ENCODE measurements at regions not wholly inside any gene's neighbourhood (a gene's known extent, or its start where the extent isn't known, plus 50 kb on each side); places are given as distances from the start of the nearest gene placed in this dataset.

DNA sequence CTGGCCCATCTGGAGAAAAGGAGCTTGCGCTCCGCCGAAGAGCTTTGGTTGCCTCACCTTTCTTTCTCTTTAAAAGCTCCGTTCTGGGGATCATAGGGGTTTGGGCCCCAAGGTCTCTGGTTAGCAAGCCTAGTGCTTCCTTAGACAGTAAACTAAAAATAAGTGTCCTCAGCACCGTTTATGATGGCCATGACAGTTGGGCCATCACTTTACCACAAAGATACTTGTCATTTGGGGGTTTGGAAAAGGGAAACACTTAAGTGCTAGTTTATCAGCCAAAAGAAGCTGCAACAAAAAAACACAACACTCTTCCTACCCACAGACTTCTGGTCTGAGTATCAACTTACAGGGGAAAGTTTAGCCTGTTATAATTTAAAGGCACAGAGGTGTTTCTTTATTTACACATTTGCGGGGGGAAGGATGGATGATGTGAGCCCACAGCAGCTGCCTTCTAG, 88.4 kb upstream of the CD44 start:
- H3K27me3 Mint-ChIP-seq (ENCODE audit: unreplicated experiment) = peaks cover 2% of the 10 kb centered on the region
- no peak for TF ChIP-seq CTCF (IDR thresholded peaks at IDR 0.05; ENCODE audit: partially characterized antibody, unreplicated experiment)
- no peak overlapping the region for H3K4me3 Mint-ChIP-seq (ENCODE audit: unreplicated experiment)
- H3K27ac Mint-ChIP-seq (ENCODE audit: unreplicated experiment) = no peak overlapping the region
- H3K36me3 Mint-ChIP-seq (ENCODE audit: unreplicated experiment) = peaks cover 13% of the 10 kb centered on the region
- H3K9me3 Mint-ChIP-seq (ENCODE audit: unreplicated experiment) = no peaks in the 10 kb centered on the region
- no peak for DNase-seq
- no peaks in the 10 kb centered on the region for H3K4me1 Mint-ChIP-seq (ENCODE audit: low read depth, unreplicated experiment)

- Mint-ChIP-seq H3K4me3 (ENCODE audit: unreplicated experiment) (no peak overlapping the region), H3K27ac (ENCODE audit: unreplicated experiment) (no peak overlapping the region), H3K9me3 (ENCODE audit: unreplicated experiment) (no peaks in the 10 kb centered on the region), H3K27me3 (ENCODE audit: unreplicated experiment) (no peaks in the 10 kb centered on the region), H3K36me3 (ENCODE audit: unreplicated experiment) (no peaks in the 10 kb centered on the region), H3K4me1 (ENCODE audit: low read depth, unreplicated experiment) (no peaks in the 10 kb centered on the region)
- TF ChIP-seq CTCF (IDR thresholded peaks at IDR 0.05; ENCODE audit: partially characterized antibody, unreplicated experiment) = peak; percentile 26
- DNase-seq = no peak
These were observed 82.4 kb upstream of the CD44 start for GRCh38 chr11:35056391-35057093.

DNA sequence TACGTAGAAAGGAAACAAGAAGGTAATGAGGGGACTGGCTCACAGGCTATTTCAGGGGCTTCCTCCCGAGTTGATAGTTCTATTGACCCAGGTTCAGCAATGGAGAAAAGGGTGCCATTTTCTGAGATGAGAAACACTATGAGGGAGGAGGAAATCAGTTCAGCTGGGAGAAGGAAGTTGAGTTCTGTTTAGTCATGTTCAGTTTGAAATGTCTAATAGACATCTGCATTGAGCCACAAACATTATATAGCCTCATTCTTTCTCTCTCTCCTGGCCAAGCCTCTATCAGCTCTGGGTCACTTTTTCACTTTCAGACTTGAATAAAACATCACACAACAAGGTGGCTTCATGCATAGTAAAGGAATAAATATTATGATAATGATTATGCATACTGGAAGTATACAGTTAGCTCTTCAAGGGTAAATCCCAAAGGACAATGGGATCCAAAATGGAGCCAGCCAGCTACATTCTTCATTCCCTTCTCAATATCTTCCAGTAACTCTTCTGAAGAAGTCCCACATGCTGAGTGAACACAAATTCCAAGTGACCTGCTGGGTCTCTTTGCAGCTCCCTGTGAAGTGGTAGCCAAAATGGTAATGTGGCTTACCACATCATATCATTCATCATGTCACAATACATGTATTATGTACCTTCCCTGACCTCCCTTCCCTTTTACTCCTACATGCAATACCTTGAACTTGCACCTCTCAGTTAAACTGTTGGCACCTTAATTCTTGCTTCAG, 80.9 kb upstream of the CD44 start:
- H3K36me3 Mint-ChIP-seq (ENCODE audit: unreplicated experiment) = no peaks in the 10 kb centered on the region
- no peak overlapping the region for H3K27ac Mint-ChIP-seq (ENCODE audit: unreplicated experiment)
- DNase-seq = no peak
- no peak overlapping the region for H3K4me3 Mint-ChIP-seq (ENCODE audit: unreplicated experiment)
- no peaks in the 10 kb centered on the region for H3K9me3 Mint-ChIP-seq (ENCODE audit: unreplicated experiment)
- no peaks in the 10 kb centered on the region for H3K27me3 Mint-ChIP-seq (ENCODE audit: unreplicated experiment)
- no peaks in the 10 kb centered on the region for H3K4me1 Mint-ChIP-seq (ENCODE audit: low read depth, unreplicated experiment)
- TF ChIP-seq CTCF (IDR thresholded peaks at IDR 0.05; ENCODE audit: partially characterized antibody, unreplicated experiment) = no peak

- no peaks in the 10 kb centered on the region for H3K4me1 Mint-ChIP-seq (ENCODE audit: low read depth, unreplicated experiment)
- TF ChIP-seq CTCF (IDR thresholded peaks at IDR 0.05; ENCODE audit: partially characterized antibody, unreplicated experiment) = no peak
- H3K9me3 Mint-ChIP-seq (ENCODE audit: unreplicated experiment) = no peaks in the 10 kb centered on the region
- no peak overlapping the region for H3K4me3 Mint-ChIP-seq (ENCODE audit: unreplicated experiment)
- H3K36me3 Mint-ChIP-seq (ENCODE audit: unreplicated experiment) = no peaks in the 10 kb centered on the region
- no peak for DNase-seq
- H3K27me3 Mint-ChIP-seq (ENCODE audit: unreplicated experiment) = no peaks in the 10 kb centered on the region
- H3K27ac Mint-ChIP-seq (ENCODE audit: unreplicated experiment) = no peak overlapping the region
These were observed 80.1 kb upstream of the CD44 start for GRCh38 chr11:35058669-35059434.
